OCI-LY3 (cell line): ENCODE measurements at regions not wholly inside any gene's neighbourhood (a gene's known extent, or its start where the extent isn't known, plus 50 kb on each side); places are given as distances from the start of the nearest gene placed in this dataset.
A peak's percentile ranks its signal among the peaks of the same experiment; 100 is the strongest.

ENCODE experiments used
- H2AFZ ChIP-seq: fragments of 200-600, 300-600 bp; shearing (Covaris generic); 2 replicates; pipeline ENCODE4 v1.6.0; 2014; ENCODE audit warnings: antibody characterized with exemption, low read depth, low read length
- H3K27ac ChIP-seq: fragments of 200-600, 300-600 bp; sonication (generic); 2 replicates; pipeline ENCODE4 v1.5.1; 2014; ENCODE audit warnings: mild to moderate bottlenecking, low read length, moderate library complexity, mixed read lengths
- H3K27me3 ChIP-seq: fragments of 200-600, 300-600 bp; sonication (generic); 2 replicates; pipeline ENCODE4 v1.6.1; 2014; ENCODE audit warnings: low read depth, low read length, mixed read lengths
- H3K36me3 ChIP-seq: fragments of 200-600, 300-600 bp; sonication (generic); replicated peaks from 2 replicates; pipeline ENCODE3; 2014; ENCODE audit warnings: low read depth, low read length, mixed read lengths
- H3K4me1 ChIP-seq: fragments of 300-600, 200-600 bp; sonication (generic); 2 replicates; pipeline ENCODE4 v1.6.1; 2014; ENCODE audit warnings: low read length, mixed read lengths
- H3K4me2 ChIP-seq: fragments of 200-600, 300-600 bp; sonication (generic); 2 replicates; pipeline ENCODE4 v1.6.1; 2014; ENCODE audit warnings: low read length, mixed read lengths
- H3K4me3 ChIP-seq: fragments of 300-600, 200-600 bp; sonication (generic); 2 replicates; pipeline ENCODE4 v1.5.1; 2014; ENCODE audit warnings: antibody characterized with exemption, mild to moderate bottlenecking, low read length, moderate library complexity
- H3K79me2 ChIP-seq: fragments of 300-600, 200-600 bp; shearing (Covaris generic); 2 replicates; pipeline ENCODE4 v1.6.1; 2014; ENCODE audit warnings: mild to moderate bottlenecking, low read length, mixed read lengths
- H3K9ac ChIP-seq: fragments of 300-600, 200-600 bp; shearing (Covaris generic); 2 replicates; pipeline ENCODE4 v1.6.0; 2014; ENCODE audit warnings: mild to moderate bottlenecking, low read length, moderate library complexity
- H3K9me3 ChIP-seq: fragments of 200-600, 300-600 bp; shearing (Covaris generic); 2 replicates; pipeline ENCODE4 v1.6.1; 2014; ENCODE audit warnings: low read length, mixed read lengths; ENCODE audit not compliant: insufficient read depth
- H4K20me1 ChIP-seq: fragments of 200-600, 300-600 bp; sonication (generic); 2 replicates; pipeline ENCODE4 v1.6.1; 2016; ENCODE audit warnings: low read length, mixed read lengths; ENCODE audit not compliant: insufficient read depth
- EZH2phosphoT487 ChIP-seq: fragments of 200-600 bp; shearing (Covaris generic); IDR thresholded peaks from 2 replicates; pipeline ENCODE4 v1.6.1; 2018; ENCODE audit warnings: antibody characterized with exemption, mixed run types, low read depth
- TF ChIP-seq, protein P1 (sequence below): fragments of 200-600, 300-600 bp; sonication (generic); IDR thresholded peaks from 2 replicates; pipeline ENCODE4 v1.5.1; 2014; ENCODE audit warnings: antibody characterized with exemption, low read length, low read depth

GRCh38 chr10:121087129-121087528 lies 236.0 kb downstream of the WDR11 start:
- TF ChIP-seq, protein P1, sequence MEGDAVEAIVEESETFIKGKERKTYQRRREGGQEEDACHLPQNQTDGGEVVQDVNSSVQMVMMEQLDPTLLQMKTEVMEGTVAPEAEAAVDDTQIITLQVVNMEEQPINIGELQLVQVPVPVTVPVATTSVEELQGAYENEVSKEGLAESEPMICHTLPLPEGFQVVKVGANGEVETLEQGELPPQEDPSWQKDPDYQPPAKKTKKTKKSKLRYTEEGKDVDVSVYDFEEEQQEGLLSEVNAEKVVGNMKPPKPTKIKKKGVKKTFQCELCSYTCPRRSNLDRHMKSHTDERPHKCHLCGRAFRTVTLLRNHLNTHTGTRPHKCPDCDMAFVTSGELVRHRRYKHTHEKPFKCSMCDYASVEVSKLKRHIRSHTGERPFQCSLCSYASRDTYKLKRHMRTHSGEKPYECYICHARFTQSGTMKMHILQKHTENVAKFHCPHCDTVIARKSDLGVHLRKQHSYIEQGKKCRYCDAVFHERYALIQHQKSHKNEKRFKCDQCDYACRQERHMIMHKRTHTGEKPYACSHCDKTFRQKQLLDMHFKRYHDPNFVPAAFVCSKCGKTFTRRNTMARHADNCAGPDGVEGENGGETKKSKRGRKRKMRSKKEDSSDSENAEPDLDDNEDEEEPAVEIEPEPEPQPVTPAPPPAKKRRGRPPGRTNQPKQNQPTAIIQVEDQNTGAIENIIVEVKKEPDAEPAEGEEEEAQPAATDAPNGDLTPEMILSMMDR: no peak
- no peak for TF ChIP-seq EZH2phosphoT487
- H3K9me3 ChIP-seq: no peaks in the 10 kb centered on the region
- H3K27me3 ChIP-seq: peaks cover 47% of the 10 kb centered on the region

GRCh38 chr10:121087688-121088087 lies 236.5 kb downstream of the WDR11 start:
- peaks cover 41% of the 10 kb centered on the region for H3K27me3 ChIP-seq
- no peak overlapping the region for H3K4me2 ChIP-seq
- no peak overlapping the region for H3K4me3 ChIP-seq
- 0 out of 2 replicates have a peak, but pooled peaks cover 2% of the 10 kb centered on the region for H4K20me1 ChIP-seq
- H3K79me2 ChIP-seq: no peaks in the 10 kb centered on the region
- no peak overlapping the region for H2AFZ ChIP-seq
- no peak overlapping the region for H3K27ac ChIP-seq
- no peaks in the 10 kb centered on the region for H3K36me3 ChIP-seq
- TF ChIP-seq, protein P1: no peak
- no peak for TF ChIP-seq EZH2phosphoT487
- H3K9me3 ChIP-seq: no peaks in the 10 kb centered on the region
- H3K4me1 ChIP-seq: peaks cover 11% of the 10 kb centered on the region
- H3K9ac ChIP-seq: no peak overlapping the region

More at GRCh38 chr10:121087129-121087528, 236.0 kb downstream of the WDR11 start:
- Histone ChIP-seq H3K27ac (no peak overlapping the region), H4K20me1 (0 out of 2 replicates have a peak, but pooled peaks cover 3% of the 10 kb centered on the region), H2AFZ (no peak overlapping the region), H3K4me3 (no peak overlapping the region; the same call in 1 of the 2 replicates), H3K36me3 (no peaks in the 10 kb centered on the region), H3K79me2 (no peaks in the 10 kb centered on the region), H3K9ac (no peak overlapping the region), H3K4me1 (peaks cover 11% of the 10 kb centered on the region), H3K4me2 (peak overlapping the region; percentile 58)

DNA sequence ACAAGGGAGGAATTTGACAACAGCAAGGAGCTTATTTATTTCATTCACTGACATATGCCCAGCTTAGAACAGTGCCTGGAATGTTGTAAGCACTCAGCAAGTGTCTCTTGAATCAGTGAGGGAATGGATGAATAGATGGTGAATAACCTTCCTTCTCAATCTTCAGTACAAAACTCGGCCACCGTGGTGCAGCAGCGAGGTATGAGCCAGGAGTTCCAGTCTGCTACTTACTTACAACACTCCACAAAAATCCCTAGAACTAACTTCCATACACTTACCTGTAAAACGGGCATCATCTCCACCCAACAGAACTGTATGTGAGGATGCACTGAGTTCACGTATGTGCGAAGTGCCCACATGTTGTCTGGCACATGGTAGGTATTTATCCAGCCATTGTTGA lies 237.4 kb downstream of the WDR11 start:
- TF ChIP-seq, protein P1: peak; percentile 35
- no peak for TF ChIP-seq EZH2phosphoT487
- no peak overlapping the region for H3K27ac ChIP-seq
- H4K20me1 ChIP-seq: no peaks in the 10 kb centered on the region
- no peaks in the 10 kb centered on the region for H3K36me3 ChIP-seq
- no peak overlapping the region for H3K9ac ChIP-seq
- no peak overlapping the region for H3K4me3 ChIP-seq
- no peaks in the 10 kb centered on the region for H3K9me3 ChIP-seq
- no peak overlapping the region for H2AFZ ChIP-seq
- H3K79me2 ChIP-seq: no peaks in the 10 kb centered on the region
- no peak overlapping the region for H3K4me2 ChIP-seq
- peaks cover 34% of the 10 kb centered on the region for H3K27me3 ChIP-seq
- peaks cover 11% of the 10 kb centered on the region for H3K4me1 ChIP-seq

DNA sequence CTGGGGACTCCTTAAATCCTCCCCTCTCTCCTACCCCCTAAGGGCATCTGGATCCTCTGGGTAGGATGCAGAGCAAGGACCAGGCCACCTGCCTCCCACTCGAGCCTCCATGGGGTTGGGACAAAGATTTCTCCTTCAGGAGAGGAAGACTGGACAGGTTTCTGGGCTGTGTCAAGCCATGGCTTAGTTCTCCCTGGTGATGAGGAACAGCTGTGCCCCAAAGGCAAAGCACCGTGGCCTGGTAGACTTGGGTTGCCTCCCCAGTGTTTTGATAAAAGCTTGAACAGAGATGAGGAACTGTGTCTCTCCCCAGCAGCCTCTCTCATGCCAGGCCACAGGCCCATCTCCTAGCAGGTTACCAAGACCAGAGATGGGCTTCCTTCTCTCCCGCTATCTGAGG lies 238.3 kb downstream of the WDR11 start:
- Histone ChIP-seq H3K79me2 (no peaks in the 10 kb centered on the region), H3K36me3 (no peaks in the 10 kb centered on the region), H3K9ac (no peak overlapping the region), H3K4me1 (peaks cover 11% of the 10 kb centered on the region), H4K20me1 (no peaks in the 10 kb centered on the region), H2AFZ (no peak overlapping the region), H3K4me2 (no peak overlapping the region), H3K27me3 (peaks cover 25% of the 10 kb centered on the region), H3K4me3 (no peak overlapping the region), H3K27ac (no peak overlapping the region), H3K9me3 (no peaks in the 10 kb centered on the region)
- TF ChIP-seq, protein P1: no peak
